Stimulated activated CD4-positive, alpha-beta T cell treated with anti-CD3 and anti-CD28 coated beads, Interleukin-1b, Interleukin-23, amount 100 ng/mL, for 24 hours (primary cell): ENCODE measurements at regions not wholly inside any gene's neighbourhood (a gene's known extent, or its start where the extent isn't known, plus 50 kb on each side); places are given as distances from the start of the nearest gene placed in this dataset.

Experiments used
- DNase-seq, 4 experiments: peaks; one replicate each; pipeline ENCODE4 v3.0.0-alpha.2; 2020; ENCODE audit warnings: low read depth in 4 of 4, low spot score in 1 of 4

DNA sequence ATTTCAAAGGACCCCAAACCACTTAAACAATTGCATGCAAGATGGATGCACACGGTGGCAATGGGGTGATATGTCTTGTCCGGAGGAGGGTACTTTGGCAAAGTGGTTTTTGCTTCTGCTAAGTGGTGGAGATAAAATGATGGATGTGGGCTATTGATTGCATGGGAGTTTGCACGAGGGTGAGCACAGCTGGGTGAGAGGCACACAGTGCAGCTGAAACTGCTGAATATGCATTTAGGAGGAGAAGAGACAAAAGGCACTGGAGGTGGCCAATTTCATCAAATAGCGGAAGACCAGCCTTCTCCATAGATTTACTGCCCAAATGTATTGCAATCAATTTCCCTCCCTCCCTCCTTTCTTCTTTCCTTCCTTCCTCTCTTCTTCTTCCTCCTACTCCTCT lies 414.4 kb upstream of the EEF2KMT start:
- DNase-seq = no peak

DNA sequence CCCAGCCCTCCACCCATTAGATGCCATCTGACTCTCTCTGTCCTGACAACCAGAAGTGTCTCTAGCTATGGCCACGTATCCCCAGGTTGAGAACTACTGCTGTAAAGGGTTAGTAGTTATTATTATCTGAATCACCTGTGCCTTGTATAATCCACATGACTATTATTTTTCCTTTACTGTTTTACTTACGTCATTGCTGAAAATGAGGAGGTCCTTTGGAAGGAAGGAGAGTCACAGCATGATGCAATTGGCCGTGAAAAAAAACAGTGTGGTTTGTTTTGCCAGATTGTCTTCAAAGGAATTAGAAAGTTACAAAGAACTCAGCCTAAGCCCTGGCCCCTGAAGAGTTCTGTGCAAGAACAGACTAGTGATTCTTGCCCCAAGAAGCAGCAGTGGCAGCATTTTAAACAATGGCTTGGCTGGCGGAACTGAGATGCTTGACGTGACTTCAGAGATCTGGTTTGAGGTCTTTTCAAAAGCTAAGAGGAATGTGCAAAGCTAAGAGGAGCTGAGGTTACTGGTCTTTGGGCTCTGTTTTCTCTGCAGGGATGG lies 413.3 kb upstream of the EEF2KMT start:
- no peak for DNase-seq

DNA sequence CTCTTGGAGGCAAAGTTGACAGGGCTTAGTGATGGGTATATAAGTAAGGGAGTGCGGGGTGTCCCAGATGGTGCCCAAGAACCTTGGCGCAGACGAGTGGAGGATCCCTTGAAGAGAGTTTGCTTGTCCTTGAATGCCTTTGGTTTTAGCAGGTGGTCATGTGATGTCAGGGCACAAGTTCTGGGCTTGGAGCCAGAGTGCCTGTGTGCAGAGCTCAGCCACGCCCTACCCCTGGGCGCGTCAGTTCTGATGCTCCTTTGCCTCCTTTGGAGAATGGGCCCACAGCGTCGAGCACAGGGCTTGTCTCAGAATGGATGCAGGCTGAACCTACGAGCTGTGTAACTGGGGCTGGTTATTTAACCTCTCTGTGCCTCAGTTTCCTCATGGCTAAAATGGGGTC lies 412.2 kb upstream of the EEF2KMT start:
- DNase-seq = no peak

DNA sequence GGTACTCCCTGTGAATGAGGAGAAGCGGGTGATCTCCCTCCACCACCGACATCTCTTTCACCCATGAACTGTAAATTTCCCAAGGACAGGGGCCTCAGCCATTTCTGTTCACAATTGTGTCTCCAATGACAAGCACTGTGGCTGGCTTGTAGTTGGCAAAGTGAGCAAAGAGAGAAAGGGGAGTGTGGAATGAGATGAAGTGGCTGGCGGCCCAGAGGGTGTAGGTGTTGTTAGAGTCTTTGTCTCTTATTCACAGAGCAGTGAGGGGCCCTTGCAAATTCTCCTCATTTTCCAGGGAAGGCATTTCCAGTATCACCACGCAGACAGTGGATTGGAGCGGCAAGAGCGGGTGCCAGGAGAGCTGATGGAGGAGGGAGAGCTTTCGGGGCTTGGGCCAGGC lies 411.7 kb upstream of the EEF2KMT start:
- DNase-seq = no peak

DNA sequence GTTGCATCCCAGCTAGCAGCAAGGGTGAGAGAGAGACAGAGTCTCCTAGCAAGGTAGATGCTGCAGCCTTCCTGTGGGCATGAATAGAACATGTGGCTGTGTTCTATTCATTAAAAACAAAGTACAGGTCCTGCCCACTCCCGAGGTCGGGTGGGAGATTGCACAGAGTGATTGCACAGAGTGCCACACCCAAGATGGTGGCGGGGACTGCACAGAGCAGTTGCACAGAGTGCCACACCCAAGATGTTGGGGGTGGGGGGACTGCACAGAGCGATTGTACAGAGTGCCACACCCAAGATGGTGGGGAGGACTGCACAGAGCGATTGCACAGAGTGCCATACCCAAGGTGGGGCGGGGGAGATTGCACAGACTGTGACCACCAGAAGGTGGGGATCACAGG lies 410.8 kb upstream of the EEF2KMT start:
- DNase-seq = no peak

DNA sequence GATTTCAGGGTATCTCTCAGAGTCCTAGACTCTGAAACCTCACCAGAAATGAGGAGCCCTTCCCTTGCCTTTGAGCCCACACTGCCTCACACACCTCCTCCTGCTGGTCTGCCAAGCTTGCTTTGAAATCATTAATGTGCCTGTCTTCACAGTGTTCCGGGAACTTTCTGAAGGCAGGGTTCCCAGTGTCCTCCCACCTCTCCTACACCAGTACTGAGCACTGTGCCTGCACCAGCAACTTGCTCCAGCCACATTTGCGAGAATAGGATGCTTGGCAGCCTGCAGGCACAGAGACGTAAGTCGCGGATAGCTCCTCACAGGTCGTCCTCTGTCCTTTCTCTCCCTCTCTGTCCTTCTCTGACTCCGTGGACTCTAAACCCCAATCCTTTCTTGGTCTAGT lies 408.4 kb upstream of the EEF2KMT start:
- DNase-seq = no peak

DNA sequence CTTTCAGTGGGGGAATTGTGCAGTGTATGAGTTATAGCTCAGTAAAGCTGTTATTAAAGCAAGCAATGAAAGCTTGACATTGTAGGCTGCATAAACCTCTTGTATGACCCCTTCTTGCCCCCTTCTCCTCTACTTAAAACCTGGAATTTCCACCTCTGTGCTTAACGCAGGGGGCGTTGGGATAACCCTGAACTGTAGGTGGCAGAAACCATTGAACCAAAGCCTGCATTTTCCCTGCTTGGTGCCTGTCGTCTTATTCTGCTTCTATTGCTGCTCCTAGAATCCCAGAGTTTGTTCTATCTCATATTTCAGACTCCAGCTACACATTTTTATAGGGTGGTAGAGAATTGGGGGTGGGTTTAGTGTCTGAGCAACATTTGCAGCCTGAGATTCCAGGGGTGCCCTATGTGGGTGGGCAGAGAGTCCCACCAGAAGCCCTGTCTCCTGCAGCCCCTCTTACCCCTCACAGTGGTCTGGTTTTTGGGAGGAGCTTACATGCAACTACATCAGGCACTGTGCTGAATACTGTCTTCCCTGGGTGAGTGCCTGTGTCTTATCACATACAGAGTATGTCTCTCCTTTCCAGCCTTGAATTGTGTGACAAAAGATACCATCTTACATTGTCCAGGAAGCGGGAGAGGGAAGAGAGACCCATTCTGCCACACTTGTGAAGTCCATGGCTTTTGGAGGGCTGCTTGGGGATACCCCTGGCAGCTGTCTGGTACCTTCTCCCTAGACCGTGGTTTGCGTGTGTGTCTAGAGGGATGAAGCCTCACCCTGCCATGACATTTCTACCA lies 407.7 kb upstream of the EEF2KMT start:
- no peak for DNase-seq

DNA sequence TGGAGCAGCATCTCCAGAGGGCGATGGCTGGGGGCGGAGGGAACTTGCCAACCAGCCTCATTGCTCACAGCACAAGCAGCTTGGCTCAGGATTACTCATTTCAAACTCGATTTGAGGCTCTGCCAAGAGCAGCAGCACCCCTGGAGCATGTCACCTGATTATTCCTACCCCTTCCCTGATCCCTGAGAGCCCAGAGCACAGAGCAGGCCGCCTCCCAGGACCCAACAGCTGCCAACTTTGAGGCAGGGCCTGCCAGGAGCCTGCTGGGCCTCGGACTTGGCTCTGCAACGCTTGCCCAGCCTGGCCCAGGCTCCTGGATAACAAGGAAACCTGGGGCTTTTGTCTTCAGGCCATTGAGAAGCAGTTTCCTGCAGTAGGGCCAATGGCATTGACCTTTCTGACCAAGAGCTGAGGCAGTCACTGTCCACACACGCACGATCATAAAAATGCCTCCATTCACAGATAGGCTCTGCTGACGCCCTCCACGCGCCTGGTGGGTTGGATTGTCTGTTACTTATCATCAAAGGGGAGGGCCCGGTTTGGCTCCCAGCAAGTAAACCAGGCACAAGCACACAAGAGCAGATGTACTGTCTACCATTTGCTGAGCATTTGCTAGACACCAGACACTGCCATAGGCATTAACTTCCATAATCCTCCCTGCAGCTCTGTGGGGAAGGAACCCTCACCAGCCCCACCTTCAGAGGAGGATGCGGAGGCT lies 406.6 kb upstream of the EEF2KMT start:
- DNase-seq = no peak

DNA sequence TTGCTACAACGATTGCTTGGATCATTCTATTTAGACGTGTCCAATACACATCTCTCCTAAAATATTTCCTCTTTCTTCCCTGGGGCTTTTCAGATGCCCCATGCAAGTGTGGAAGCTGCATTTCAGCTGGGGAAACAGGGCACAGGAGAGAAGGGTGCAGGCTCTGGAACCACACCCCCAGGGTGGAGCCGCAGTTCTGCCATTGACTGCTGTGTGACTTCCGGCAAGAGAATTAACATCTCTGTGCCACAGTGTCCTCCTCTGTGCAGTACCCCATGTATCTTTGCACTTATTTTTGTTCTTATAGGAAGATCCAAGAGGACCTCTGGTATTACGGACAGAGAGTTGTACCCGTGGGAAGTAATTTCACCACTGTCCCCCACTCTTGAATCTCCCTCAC lies 405.3 kb upstream of the EEF2KMT start:
- DNase-seq = no peak

DNA sequence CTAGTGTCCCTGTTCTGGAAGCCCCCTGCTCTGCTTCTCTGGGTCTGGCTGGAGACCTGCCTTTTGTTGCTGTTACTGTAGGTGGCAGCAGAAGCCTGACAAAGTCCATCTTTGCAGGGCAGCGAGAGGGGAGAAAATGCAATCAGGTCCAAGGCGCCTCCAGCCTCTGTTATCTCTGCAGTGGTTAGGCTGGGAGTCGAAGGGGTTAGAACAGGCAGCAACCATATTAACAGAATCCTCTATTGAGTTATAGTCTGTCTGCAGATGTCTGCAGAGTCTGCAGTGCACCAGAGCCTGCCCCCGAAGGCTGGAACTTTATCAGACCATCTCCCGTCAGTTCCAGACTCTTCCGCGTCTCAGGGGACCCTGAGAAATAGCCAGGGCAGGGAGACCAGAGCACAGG lies 404.9 kb upstream of the EEF2KMT start:
- DNase-seq = no peak

DNA sequence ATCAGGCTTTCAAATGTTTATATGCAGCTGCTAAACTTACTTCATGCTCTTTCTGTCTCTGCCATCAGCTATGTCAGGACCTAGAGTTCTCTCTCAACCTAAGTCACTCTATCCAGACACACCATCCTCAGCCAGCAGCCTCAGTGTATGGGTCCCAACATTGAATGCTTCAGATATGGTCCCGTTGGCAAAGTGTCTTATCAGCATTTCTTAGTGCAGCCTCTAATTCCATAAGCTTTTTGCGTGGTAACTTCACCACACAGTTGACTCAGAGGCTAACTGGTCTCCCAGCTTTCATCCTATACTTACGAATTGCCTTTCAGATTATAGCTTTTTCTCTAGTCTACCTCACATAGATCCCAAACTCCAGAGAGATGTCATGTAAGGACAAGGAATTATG lies 402.9 kb upstream of the EEF2KMT start:
- no peak for DNase-seq

DNA sequence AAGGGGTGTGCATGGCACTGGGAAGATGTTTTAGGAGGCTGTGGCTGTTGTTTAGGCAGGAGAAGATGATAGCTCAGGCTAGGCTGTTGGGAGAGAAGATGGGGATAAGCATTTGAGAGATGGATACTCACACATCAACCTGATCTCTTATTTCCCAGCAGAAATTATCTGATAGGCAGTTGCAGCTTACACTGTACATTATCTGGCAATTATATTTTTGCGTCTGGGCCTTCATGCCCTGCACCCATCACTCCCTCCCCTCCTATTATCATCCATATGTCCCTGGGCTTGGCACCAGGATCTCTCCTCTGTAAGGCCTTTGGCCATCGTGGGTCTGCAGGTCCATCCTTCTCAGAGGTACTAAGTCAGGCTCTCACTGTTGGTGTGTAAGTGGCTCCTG lies 401.0 kb upstream of the EEF2KMT start:
- no peak for DNase-seq

DNA sequence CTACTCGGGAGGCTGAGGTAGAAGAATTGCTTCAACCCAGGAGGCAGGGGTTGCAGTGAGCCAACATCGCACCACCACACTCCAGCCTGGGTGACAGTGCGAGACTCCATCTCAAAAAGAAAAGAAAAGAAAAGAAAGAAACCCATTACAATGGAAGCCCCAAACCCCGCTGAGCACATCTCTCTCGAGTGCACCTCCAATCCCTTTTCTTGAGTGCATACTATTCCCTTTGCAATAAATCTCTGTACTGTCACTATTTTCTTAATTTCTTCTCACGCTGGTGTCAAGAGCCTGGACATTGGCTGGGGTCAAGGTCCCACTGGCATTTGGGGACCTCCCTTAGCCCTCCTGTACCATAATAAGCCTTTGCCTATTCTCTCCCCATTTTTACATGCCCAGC lies 398.4 kb upstream of the EEF2KMT start:
- DNase-seq = no peak

DNA sequence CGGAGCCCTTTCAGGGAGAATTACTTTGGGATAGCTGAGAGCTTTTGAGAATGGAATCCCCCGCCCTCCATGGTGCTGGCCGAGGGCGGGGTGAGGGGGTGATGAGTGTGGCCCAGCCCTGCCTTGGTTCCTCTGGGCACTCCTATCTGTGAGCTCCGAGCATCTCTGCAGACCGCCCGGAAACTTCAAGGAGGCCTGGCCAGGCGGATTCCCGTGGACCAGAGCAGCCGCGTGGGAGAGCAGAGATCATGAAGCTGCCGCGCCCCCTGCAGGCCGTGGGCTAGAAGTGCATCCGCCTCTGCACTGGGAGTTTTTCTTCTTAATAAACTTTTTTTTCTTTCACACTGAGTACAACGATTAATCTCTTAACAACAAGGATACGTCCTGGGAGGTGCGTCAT lies 392.9 kb upstream of the EEF2KMT start:
- DNase-seq = no peak

DNA sequence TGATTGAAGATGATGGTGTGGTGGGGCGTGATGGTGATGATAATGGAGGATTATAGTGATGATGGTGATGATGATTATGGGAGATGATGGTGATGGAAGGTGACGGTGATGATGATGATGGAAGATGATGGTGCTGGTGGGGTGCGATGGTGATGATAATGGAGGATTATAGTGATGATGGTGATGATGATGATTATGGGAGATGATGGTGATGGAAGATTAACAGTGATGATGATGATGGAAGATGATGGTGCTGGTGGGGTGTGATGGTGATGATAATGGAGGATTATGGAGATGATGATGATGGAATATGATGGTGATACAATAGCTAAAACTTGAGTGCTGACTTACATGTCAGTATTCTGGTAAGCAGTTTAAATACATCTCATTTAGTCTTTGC lies 391.0 kb upstream of the EEF2KMT start:
- DNase-seq = no peak

DNA sequence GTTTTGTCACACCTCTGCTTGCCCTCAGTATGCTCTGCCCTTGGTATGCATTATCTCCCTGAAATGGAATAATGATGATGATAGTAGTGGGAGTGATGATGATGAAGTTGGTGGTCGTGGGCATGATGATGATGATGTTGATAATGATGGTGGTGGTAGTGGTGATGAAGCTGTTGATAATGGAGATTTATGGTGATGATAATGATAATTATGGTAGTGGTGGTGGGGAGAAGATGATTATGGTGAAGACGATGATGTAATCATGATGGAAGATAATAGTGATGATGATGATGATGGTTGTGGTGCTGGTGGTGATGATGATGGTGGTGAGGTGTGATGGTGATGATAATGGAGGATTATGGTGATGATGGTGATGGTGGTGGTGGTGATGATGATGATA lies 390.1 kb upstream of the EEF2KMT start:
- DNase-seq = no peak

DNA sequence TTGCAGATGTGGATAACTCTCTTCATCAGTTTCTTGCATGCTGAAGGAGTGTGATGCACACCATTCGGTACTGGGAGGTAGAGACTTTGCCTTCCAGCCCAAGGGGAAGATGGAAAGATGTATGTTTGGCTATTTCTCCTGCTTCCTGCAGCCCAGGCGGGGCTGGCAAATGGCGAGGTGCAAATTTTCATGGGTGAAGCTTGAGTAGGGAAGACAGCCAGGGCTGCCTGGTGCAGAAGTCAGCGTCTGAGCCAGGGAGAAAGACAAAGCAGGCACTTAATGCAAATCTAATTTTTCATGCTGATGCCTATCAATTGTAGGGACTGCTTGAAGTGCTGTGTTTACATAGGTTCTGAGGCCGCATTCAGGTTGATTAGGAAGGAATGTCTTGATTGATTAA lies 384.7 kb upstream of the EEF2KMT start:
- no peak for DNase-seq

DNA sequence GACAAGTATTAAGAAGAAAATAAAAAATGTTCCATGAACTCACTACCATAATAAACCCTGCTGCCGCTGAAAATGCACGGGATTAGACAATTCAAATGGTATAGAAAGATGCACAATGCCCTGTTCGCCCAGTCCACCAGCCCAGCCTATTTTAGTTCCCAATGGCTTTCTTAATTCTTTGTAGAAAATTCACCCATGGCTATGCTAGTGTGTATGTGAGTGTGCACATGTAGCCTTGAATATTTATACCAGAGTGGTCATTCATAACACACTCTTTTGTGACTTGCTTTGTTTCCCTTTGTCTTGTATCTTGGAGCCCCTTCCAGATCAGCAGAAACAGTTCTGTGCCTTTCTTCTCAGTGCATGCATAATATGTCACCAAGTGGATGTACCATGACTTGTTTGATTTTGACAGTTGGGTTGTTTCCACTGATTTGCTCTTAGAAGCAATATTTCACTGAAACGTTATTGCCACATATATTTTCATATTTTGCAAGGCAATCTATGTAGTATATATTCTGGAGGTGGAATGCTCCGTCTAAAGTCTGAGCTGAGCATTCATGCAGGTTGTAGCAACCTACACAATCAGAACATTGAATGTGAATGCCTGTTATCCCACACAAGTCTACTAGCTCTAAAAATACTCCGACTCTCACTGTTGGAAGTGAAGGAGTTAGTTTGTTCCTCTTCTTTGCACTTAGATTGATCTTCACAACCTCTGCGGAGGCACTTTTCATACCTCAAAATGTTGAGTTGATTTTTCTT lies 383.0 kb upstream of the EEF2KMT start:
- no peak for DNase-seq

DNA sequence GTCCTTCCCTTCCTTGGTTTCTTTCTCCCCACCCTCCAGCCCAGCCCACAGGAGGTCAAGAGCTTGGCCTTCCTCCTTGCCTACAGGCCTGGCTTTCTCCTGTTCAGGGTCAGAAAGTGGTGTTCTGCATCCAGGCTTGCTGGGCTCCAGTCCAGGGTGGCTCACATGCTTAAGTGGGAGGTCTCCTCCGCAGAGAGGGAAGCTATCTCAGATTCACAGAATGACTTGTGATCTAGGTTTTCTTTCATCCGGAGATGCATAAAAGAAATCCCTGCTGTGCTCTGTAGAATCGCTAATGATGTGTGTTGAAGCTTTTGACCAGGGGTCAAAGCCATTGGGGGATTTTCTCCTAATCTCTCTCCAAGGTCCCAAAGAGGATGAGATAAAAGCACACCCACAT lies 382.3 kb upstream of the EEF2KMT start:
- no peak for DNase-seq

DNA sequence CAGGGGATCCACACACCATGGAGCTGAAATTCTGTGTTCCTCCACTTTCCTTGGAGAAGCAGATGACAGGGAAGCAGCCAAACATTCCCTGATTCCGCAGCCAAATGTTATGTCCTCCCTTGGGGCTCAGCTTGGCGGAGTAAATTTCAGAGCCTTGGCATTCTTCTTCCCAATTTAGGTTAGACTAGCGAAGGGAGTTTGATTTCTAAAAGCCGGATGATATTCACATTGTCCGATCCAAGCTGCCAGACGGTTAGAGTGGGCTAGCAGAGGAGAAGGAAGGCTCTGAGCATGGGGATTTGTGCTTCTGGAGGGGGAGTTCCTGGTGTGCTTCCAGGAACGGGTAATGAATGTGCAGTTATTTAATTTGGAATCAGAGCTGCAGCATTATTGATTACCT lies 380.4 kb upstream of the EEF2KMT start:
- DNase-seq = no peak

DNA sequence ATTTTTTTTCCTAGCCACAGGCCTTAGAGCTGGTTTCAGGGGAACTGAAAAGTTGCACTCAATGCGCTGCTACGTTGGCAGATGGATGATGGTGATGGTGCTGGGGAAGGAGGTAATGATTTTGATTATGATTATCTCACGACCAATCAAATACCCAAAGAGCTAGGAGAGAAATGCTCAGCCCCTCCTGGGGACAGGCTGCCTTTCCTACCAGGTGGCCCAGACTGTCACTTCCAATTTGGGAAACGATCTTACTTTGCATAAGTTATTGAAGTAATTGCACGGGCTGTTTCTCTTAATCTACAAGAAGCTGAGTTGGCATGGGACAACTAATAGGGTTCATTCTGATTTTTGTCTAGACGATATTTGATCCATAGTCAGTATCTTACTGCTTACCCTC lies 379.7 kb upstream of the EEF2KMT start:
- DNase-seq = no peak

DNA sequence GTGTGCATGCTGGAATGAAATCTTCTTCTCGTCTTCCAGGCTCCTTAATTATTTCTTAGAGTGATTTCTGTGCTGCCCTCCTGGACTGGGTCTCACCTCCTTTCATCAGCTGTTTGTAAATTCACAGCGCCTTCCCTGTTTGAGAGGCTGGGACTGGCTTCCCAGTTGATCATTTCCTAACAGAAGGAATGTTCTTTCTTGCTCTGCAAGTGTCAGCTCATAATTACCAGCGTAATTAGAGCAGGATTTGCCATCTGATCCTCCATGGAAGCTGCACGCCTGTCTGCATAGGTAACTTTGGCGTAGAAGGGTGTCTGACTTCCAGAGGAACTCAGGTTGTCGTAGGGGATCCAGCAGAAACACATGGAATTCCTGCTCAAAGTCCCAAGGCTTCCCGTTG lies 375.0 kb upstream of the EEF2KMT start:
- DNase-seq = no peak
